ENCODE measurements at regions not wholly inside any gene's neighbourhood (a gene's known extent, or its start where the extent isn't known, plus 50 kb on each side); places are given as distances from the start of the nearest gene placed in this dataset. TPM values are rescaled to one million over a fixed set of nuclear protein-coding genes. Genes with fewer than 3 reads are reported as not detected.

GRCh38 chr1:37424523-37424922 lies 49.9 kb upstream of the ZC3H12A start:
- DNase-seq: no peak
- Histone ChIP-seq H3K4me2 (ENCODE audit: low read depth, low read length, poor library complexity, severe bottlenecking) (no peak overlapping the region), H3K79me2 (ENCODE audit: low read length) (no peaks in the 10 kb centered on the region), H3K9me2 (replicated peaks; ENCODE audit: insufficient read depth, low read length) (no peaks in the 10 kb centered on the region), H3K36me3 (ENCODE audit: insufficient read depth, low read length) (no peaks in the 10 kb centered on the region), H3K27me3 (ENCODE audit: low read length) (no peaks in the 10 kb centered on the region), H2AFZ (ENCODE audit: low read length) (no peak overlapping the region), H3K9me3 (ENCODE audit: low read length) (no peaks in the 10 kb centered on the region), H3K4me1 (ENCODE audit: low read length) (no peaks in the 10 kb centered on the region), H4K20me1 (ENCODE audit: insufficient read depth, low read depth, low read length) (no peaks in the 10 kb centered on the region), H3K4me3 (ENCODE audit: low read length) (no peak overlapping the region), H3K9ac (ENCODE audit: low read length) (no peak overlapping the region), H3K27ac (ENCODE audit: low read length) (no peak overlapping the region)

Small RNA genes lying in the stretch of these regions (small RNA-seq; reads per million reads assigned to genes)
- gene MIR4255 (not detected), gene RNA5SP43 (not detected), gene RNU6-636P (not detected), gene RPS29P6 (not detected)
